Endothelial cell of umbilical vein (primary cell): ENCODE measurements at regions not wholly inside any gene's neighbourhood (a gene's known extent, or its start where the extent isn't known, plus 50 kb on each side); places are given as distances from the start of the nearest gene placed in this dataset.

ENCODE experiments used
- FOS ChIP-seq: IDR thresholded peaks from 2 replicates; pipeline ENCODE4 v1.6.1; 2011; ENCODE audit warnings: mild to moderate bottlenecking, low read length, moderate library complexity, borderline replicate concordance; ENCODE audit not compliant: insufficient read depth
- GATA2 ChIP-seq: IDR thresholded peaks from 2 replicates; pipeline ENCODE4 v1.7.0; 2011; ENCODE audit warnings: low read depth, mild to moderate bottlenecking, moderate library complexity, mixed read lengths, low read length; ENCODE audit not compliant: insufficient read length, insufficient read depth
- POLR2A ChIP-seq: IDR thresholded peaks from 2 replicates; pipeline ENCODE4 v1.6.1; 2012; ENCODE audit warnings: low read depth, mild to moderate bottlenecking, control low read depth, low read length
- TF ChIP-seq, protein P1 (sequence below), 2 donors: IDR thresholded peaks; 1 replicate in 1 of 2; 2 replicates in 1 of 2; pipeline ENCODE4 v1.5.1; 2011; ENCODE audit warnings: low read length in 2 of 2, mild to moderate bottlenecking in 2 of 2, moderate library complexity in 2 of 2, control low read depth in 1 of 2, inconsistent platforms in 1 of 2, low read depth in 1 of 2; ENCODE audit not compliant: insufficient read depth in 1 of 2; ENCODE audit errors: extremely low read depth in 1 of 2

DNA sequence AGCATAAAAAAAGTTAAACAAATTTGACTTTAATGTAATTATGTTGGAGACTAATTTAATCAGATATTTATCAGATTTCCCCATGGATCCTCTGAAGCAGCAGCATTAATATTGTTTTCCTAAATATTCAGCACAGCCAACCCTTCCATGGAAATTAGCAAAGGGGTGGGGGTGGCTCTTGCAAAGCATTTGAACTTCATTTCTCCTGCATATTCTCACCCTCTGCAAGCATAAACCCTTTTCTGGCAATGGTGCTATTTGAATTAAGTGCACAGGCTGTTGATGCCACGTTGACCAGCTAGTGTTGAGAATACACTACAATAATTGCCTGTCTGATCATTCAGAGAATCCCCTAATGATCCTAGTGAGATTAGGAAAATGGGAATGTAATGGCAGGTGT is 488.1 kb upstream of the KLF12 start:
- TF ChIP-seq FOS (no peak), POLR2A (no peak), GATA2 (no peak)
- TF ChIP-seq, protein P1, sequence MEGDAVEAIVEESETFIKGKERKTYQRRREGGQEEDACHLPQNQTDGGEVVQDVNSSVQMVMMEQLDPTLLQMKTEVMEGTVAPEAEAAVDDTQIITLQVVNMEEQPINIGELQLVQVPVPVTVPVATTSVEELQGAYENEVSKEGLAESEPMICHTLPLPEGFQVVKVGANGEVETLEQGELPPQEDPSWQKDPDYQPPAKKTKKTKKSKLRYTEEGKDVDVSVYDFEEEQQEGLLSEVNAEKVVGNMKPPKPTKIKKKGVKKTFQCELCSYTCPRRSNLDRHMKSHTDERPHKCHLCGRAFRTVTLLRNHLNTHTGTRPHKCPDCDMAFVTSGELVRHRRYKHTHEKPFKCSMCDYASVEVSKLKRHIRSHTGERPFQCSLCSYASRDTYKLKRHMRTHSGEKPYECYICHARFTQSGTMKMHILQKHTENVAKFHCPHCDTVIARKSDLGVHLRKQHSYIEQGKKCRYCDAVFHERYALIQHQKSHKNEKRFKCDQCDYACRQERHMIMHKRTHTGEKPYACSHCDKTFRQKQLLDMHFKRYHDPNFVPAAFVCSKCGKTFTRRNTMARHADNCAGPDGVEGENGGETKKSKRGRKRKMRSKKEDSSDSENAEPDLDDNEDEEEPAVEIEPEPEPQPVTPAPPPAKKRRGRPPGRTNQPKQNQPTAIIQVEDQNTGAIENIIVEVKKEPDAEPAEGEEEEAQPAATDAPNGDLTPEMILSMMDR (IDR thresholded peaks at IDR 0.05; ENCODE audit: extremely low read depth in 1 of 2, insufficient read depth in 1 of 2, low read depth in 1 of 2, low read length in 2 of 2) = no peak
